T-helper 1 cell treated with Interleukin-12 subunit alpha and Interleukin-12 subunit beta and Interleukin-4 antibody, amounts not matched to agents 30 μg/mL and 1 μg/mL, for 36 hours (primary cell): ENCODE measurements at regions not wholly inside any gene's neighbourhood (a gene's known extent, or its start where the extent isn't known, plus 50 kb on each side); places are given as distances from the start of the nearest gene placed in this dataset.
"Not testable (repeated sequence)": the region's sequence is repeated elsewhere in the genome, so short reads cannot be mapped to it uniquely, and the experiment has no call there.

ENCODE experiments used
- H3K27ac Mint-ChIP-seq: one replicate; pipeline ENCODE4 v1.8.0; 2021; ENCODE audit warnings: mild to moderate bottlenecking, mixed read lengths
- H3K27me3 Mint-ChIP-seq: one replicate; pipeline ENCODE4 v1.8.0; 2021; ENCODE audit warnings: low read depth, mixed read lengths
- H3K36me3 Mint-ChIP-seq: one replicate; pipeline ENCODE4 v1.8.0; 2021; ENCODE audit warnings: low read depth, mixed read lengths
- H3K4me1 Mint-ChIP-seq: one replicate; pipeline ENCODE4 v1.8.0; 2021; ENCODE audit warnings: low read depth, mixed read lengths
- H3K4me3 Mint-ChIP-seq: one replicate; pipeline ENCODE4 v1.8.0; 2021; ENCODE audit warnings: mild to moderate bottlenecking, moderate library complexity, mixed read lengths
- H3K9me3 Mint-ChIP-seq: one replicate; pipeline ENCODE4 v1.8.0; 2021; ENCODE audit warnings: mixed read lengths

- Mint-ChIP-seq H3K36me3 (no peaks in the 10 kb centered on the region), H3K4me3 (no peak overlapping the region), H3K9me3 (no peaks in the 10 kb centered on the region), H3K27me3 (no peaks in the 10 kb centered on the region), H3K27ac (no peak overlapping the region), H3K4me1 (no peaks in the 10 kb centered on the region)
Observed at GRCh38 chr6:68069921-68070710, 565.0 kb upstream of the ADGRB3 start.

DNA sequence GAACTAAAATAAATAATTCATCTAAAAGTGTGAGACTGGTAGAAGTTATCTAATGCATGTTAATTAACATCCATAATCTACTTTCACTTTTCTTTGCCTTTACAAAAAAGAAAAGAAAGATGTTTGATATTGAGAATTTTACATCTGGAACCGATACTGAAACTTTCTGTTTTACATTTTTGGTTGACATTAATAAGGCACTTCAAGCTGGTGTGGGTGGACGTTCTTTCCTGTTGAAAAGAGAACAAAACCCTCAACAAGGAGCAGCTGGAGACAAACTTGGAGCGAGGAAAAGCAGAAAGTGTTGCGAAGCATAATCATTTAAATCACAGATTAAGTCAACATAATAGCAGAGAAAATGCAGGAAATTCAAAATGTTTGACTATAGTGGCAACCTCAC lies 575.2 kb upstream of the ADGRB3 start:
- H3K4me1 Mint-ChIP-seq: no peaks in the 10 kb centered on the region
- no peaks in the 10 kb centered on the region for H3K27me3 Mint-ChIP-seq
- no peaks in the 10 kb centered on the region for H3K9me3 Mint-ChIP-seq
- H3K4me3 Mint-ChIP-seq: no peak overlapping the region
- H3K36me3 Mint-ChIP-seq: no peaks in the 10 kb centered on the region
- H3K27ac Mint-ChIP-seq: no peak overlapping the region

- no peaks in the 10 kb centered on the region for H3K36me3 Mint-ChIP-seq
- no peaks in the 10 kb centered on the region for H3K27me3 Mint-ChIP-seq
- no peak overlapping the region for H3K4me3 Mint-ChIP-seq
- H3K27ac Mint-ChIP-seq: no peak overlapping the region
- H3K9me3 Mint-ChIP-seq: peaks cover 1% of the 10 kb centered on the region
- H3K4me1 Mint-ChIP-seq: no peaks in the 10 kb centered on the region
Observed at GRCh38 chr6:68059261-68059660, 575.8 kb upstream of the ADGRB3 start.

DNA sequence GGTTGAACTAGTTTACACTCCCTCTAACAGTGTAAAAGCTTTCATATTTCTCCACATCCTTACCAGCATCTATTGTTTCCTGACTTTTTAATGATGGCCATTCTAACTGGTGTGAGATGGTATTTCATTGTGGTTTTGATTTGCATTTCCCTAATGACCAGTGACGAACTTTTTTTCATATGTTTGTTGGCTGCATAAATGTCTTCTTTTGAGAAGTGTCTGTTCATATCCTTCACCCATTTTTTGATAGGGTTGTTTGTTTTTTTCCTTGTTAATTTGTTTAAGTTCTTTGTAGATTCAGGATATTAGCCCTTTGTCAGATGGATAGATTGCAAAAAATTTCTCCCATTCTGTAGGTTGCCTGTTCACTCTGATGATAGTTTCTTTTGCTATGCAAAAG lies 578.5 kb upstream of the ADGRB3 start:
- H3K9me3 Mint-ChIP-seq, H3K27ac Mint-ChIP-seq, H3K4me1 Mint-ChIP-seq, H3K36me3 Mint-ChIP-seq, H3K4me3 Mint-ChIP-seq, H3K27me3 Mint-ChIP-seq: not testable (repeated sequence)

DNA sequence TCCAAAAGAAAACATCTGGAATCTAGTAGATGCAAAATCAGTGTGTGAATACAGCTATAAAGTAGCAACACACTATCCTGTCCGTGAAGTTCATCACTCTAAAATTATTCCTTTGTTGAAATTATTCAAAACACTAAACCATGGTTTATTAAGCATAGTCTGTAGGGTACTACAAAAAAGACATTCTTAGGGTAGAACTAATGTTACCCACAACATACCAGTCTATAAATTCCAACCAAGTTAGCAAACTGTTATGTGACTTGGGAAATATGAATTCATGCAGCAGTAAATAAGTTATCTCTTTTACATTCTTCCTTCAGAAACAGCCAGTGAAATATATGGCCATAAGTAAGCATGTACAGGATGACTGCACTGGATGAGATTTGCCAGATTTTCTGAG lies 580.3 kb upstream of the ADGRB3 start:
- no peaks in the 10 kb centered on the region for H3K27me3 Mint-ChIP-seq
- no peaks in the 10 kb centered on the region for H3K4me1 Mint-ChIP-seq
- H3K9me3 Mint-ChIP-seq: peaks cover 7% of the 10 kb centered on the region
- H3K4me3 Mint-ChIP-seq: no peak overlapping the region
- H3K27ac Mint-ChIP-seq: no peak overlapping the region
- H3K36me3 Mint-ChIP-seq: no peaks in the 10 kb centered on the region

DNA sequence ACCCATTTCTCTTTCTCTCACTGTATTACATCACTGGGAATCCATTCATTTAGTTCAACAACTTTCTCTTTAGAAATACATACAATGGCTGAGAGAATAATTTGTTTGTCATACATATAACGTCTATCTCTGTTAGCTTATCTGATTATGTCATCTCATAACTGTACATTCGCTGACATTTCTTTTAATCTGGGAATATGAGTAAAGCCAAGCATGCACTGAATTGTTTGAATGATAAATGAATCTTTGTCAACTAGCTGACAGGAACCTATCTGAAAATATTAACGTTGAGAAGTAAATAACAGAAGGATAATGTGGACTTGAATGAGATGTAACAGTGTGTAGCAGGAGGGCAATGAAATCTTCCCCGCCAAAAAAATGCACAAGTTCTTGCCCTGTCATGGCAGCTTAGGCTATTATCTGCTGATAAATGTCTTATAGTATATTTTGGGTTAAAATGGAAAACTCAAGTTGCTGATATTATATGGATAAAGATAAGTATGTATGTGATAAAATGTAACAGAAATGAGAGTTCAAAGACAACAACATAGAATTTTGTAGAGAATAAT lies 581.2 kb upstream of the ADGRB3 start:
- H3K4me3 Mint-ChIP-seq: no peak overlapping the region
- H3K36me3 Mint-ChIP-seq: no peaks in the 10 kb centered on the region
- no peaks in the 10 kb centered on the region for H3K4me1 Mint-ChIP-seq
- H3K9me3 Mint-ChIP-seq: peaks cover 7% of the 10 kb centered on the region
- H3K27ac Mint-ChIP-seq: no peak overlapping the region
- no peaks in the 10 kb centered on the region for H3K27me3 Mint-ChIP-seq

DNA sequence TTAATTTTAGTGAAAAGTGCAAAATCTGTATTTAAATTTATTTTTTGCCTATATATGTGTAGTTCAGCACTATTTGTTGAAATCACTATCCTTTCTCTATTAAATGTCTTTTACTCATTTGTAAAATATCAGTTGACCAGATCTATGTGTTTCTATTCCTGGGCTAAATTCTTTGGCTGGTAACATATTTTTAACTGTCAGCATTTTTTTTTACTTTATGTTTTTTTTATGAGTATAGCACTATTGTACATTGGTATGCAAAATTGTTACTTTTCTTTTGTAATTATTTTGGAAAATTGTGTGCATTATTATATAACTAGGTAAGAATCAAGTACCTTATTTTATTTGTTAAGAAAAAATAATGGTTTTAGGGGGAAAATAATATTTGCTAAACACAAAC lies 582.8 kb upstream of the ADGRB3 start:
- no peaks in the 10 kb centered on the region for H3K36me3 Mint-ChIP-seq
- peaks cover 7% of the 10 kb centered on the region for H3K9me3 Mint-ChIP-seq

DNA sequence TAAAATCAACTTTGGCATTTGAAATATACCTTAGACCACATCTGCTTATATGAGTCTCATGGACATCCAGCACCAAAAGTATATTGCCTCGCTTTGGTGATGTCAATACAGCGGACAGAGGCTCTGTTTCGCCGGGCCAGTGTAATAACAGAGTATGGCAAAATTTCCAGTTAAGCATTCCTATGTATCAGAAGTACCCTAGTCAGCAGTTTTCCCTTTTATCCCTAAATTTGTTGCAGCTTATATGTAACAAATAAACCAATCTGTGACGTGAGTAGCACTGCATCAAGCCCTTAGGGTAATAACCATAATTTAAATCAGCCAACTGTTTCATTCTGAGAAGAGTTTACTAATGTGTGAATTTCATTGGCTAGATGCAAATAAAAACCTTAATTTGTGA lies 585.5 kb upstream of the ADGRB3 start:
- no peaks in the 10 kb centered on the region for H3K36me3 Mint-ChIP-seq
- H3K27me3 Mint-ChIP-seq: no peaks in the 10 kb centered on the region
- H3K4me1 Mint-ChIP-seq: no peaks in the 10 kb centered on the region
- H3K9me3 Mint-ChIP-seq: peaks cover 7% of the 10 kb centered on the region
- H3K4me3 Mint-ChIP-seq: no peak overlapping the region
- H3K27ac Mint-ChIP-seq: no peak overlapping the region

More for the DNA sequence above, 582.8 kb upstream of the ADGRB3 start:
- H3K27me3 Mint-ChIP-seq: no peaks in the 10 kb centered on the region
- no peak overlapping the region for H3K27ac Mint-ChIP-seq
- H3K4me3 Mint-ChIP-seq: no peak overlapping the region
- H3K4me1 Mint-ChIP-seq: no peaks in the 10 kb centered on the region

GRCh38 chr6:68046756-68047155 lies 588.3 kb upstream of the ADGRB3 start:
- Mint-ChIP-seq H3K27me3 (no peaks in the 10 kb centered on the region), H3K4me1 (no peaks in the 10 kb centered on the region), H3K9me3 (no peaks in the 10 kb centered on the region), H3K4me3 (no peak overlapping the region), H3K27ac (no peak overlapping the region), H3K36me3 (no peaks in the 10 kb centered on the region)

GRCh38 chr6:68046302-68046701 lies 588.8 kb upstream of the ADGRB3 start:
- H3K9me3 Mint-ChIP-seq: no peaks in the 10 kb centered on the region
- H3K36me3 Mint-ChIP-seq: no peaks in the 10 kb centered on the region
- no peaks in the 10 kb centered on the region for H3K27me3 Mint-ChIP-seq
- H3K4me3 Mint-ChIP-seq: no peak overlapping the region
- no peak overlapping the region for H3K27ac Mint-ChIP-seq
- no peaks in the 10 kb centered on the region for H3K4me1 Mint-ChIP-seq

- Mint-ChIP-seq H3K4me1 (no peaks in the 10 kb centered on the region), H3K4me3 (no peak overlapping the region)
Observed at GRCh38 chr6:68045193-68045592, 589.9 kb upstream of the ADGRB3 start.

GRCh38 chr6:68044264-68044663 lies 590.8 kb upstream of the ADGRB3 start:
- H3K9me3 Mint-ChIP-seq: peaks cover 6% of the 10 kb centered on the region
- no peak overlapping the region for H3K27ac Mint-ChIP-seq
- H3K36me3 Mint-ChIP-seq: no peaks in the 10 kb centered on the region
- H3K4me1 Mint-ChIP-seq: no peaks in the 10 kb centered on the region
- H3K27me3 Mint-ChIP-seq: no peaks in the 10 kb centered on the region
- no peak overlapping the region for H3K4me3 Mint-ChIP-seq

More at GRCh38 chr6:68045193-68045592, 589.9 kb upstream of the ADGRB3 start:
- no peaks in the 10 kb centered on the region for H3K36me3 Mint-ChIP-seq
- H3K27me3 Mint-ChIP-seq: no peaks in the 10 kb centered on the region
- H3K27ac Mint-ChIP-seq: no peak overlapping the region
- peaks cover 4% of the 10 kb centered on the region for H3K9me3 Mint-ChIP-seq

DNA sequence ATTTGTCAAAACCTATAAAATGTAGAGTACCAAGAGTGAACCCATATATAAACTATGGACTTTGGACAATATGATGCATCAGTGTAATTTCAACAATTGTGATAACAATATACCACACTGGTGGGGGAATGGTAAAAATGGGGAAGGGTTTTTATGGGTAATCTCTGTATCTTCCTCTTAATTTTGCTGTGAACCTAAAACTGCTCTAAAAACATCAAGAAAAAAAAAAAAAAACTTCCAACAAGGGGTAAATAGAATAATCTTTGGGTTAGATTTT lies 592.0 kb upstream of the ADGRB3 start:
- H3K27me3 Mint-ChIP-seq: no peaks in the 10 kb centered on the region
- no peaks in the 10 kb centered on the region for H3K36me3 Mint-ChIP-seq
- H3K4me1 Mint-ChIP-seq: no peaks in the 10 kb centered on the region
- H3K27ac Mint-ChIP-seq: no peak overlapping the region
- H3K4me3 Mint-ChIP-seq: no peak overlapping the region
- H3K9me3 Mint-ChIP-seq: peaks cover 6% of the 10 kb centered on the region

GRCh38 chr6:68042339-68043121 lies 592.6 kb upstream of the ADGRB3 start:
- Mint-ChIP-seq H3K27ac (no peak overlapping the region), H3K4me1 (no peaks in the 10 kb centered on the region), H3K27me3 (no peaks in the 10 kb centered on the region), H3K36me3 (no peaks in the 10 kb centered on the region), H3K9me3 (peaks cover 6% of the 10 kb centered on the region), H3K4me3 (no peak overlapping the region)

DNA sequence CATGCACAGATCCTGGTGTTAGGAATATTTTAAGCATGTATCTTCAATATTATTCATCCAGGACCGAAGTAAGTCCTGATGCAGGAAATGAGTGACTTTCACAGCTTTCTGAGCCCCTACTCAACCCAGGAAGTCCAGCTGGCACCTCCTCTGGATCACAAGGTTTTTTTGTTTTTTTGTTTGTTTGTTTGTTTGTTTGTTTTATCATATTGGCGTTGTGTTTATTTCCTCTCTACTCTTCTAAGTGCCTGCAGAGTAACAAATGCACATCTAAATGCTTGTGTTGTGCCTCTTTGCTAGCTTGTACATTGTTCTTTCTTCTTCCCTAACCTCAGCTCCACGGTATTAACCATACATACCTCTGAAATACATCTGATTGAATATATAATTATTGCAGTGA lies 594.3 kb upstream of the ADGRB3 start:
- H3K9me3 Mint-ChIP-seq: peaks cover 6% of the 10 kb centered on the region
- peak overlapping the region; percentile 12 for H3K4me3 Mint-ChIP-seq
- H3K36me3 Mint-ChIP-seq: no peaks in the 10 kb centered on the region
- H3K27ac Mint-ChIP-seq: no peak overlapping the region
- H3K4me1 Mint-ChIP-seq: no peaks in the 10 kb centered on the region
- H3K27me3 Mint-ChIP-seq: no peaks in the 10 kb centered on the region
